NCI-H1105 treated with DMSO at 0.1 percent for 48 hours (cell line): ENCODE measurements at regions not wholly inside any gene's neighbourhood (a gene's known extent, or its start where the extent isn't known, plus 50 kb on each side); places are given as distances from the start of the nearest gene placed in this dataset.

Experiments used
- DNase-seq: peaks from one replicate; lab custom pipeline; 2025; lab: John Stamatoyannopoulos, UW

GRCh38 chr20:55597526-55597925, 407.8 kb downstream of the CBLN4 start:
- no peak for DNase-seq

- no peak for DNase-seq
Measured at GRCh38 chr20:55596431-55596830, 408.9 kb downstream of the CBLN4 start.

GRCh38 chr20:55592866-55593265, 412.5 kb downstream of the CBLN4 start:
- DNase-seq, result no peak

GRCh38 chr20:55586610-55587009, 418.7 kb downstream of the CBLN4 start:
- no peak for DNase-seq

GRCh38 chr20:55584964-55585363, 420.4 kb downstream of the CBLN4 start:
- DNase-seq, result no peak

GRCh38 chr20:55584307-55584706, 421.0 kb downstream of the CBLN4 start:
- no peak for DNase-seq

- no peak for DNase-seq
Measured at GRCh38 chr20:55583036-55583435, 422.3 kb downstream of the CBLN4 start.

GRCh38 chr20:55582498-55582897, 422.8 kb downstream of the CBLN4 start:
- DNase-seq, result no peak

- DNase-seq, result no peak
Measured at GRCh38 chr20:55581519-55581918, 423.8 kb downstream of the CBLN4 start.

GRCh38 chr20:55580475-55580874, 424.8 kb downstream of the CBLN4 start:
- no peak for DNase-seq

GRCh38 chr20:55579802-55580201, 425.5 kb downstream of the CBLN4 start:
- DNase-seq, result no peak

GRCh38 chr20:55576981-55577380, 428.3 kb downstream of the CBLN4 start:
- DNase-seq, result no peak

- DNase-seq, result no peak
Measured at GRCh38 chr20:55569084-55569483, 436.2 kb downstream of the CBLN4 start.

- no peak for DNase-seq
Measured at GRCh38 chr20:55567826-55568225, 437.5 kb downstream of the CBLN4 start.

GRCh38 chr20:55565096-55565773, 440.1 kb downstream of the CBLN4 start:
- no peak for DNase-seq

GRCh38 chr20:55561259-55561658, 444.1 kb downstream of the CBLN4 start:
- no peak for DNase-seq

GRCh38 chr20:55557191-55557590, 448.1 kb downstream of the CBLN4 start:
- no peak for DNase-seq

GRCh38 chr20:55555075-55555650, 450.2 kb downstream of the CBLN4 start:
- no peak for DNase-seq

- no peak for DNase-seq
Measured at GRCh38 chr20:55544638-55545037, 460.7 kb downstream of the CBLN4 start.

- DNase-seq, result no peak
Measured at GRCh38 chr20:55540486-55540885, 464.8 kb downstream of the CBLN4 start.

- no peak for DNase-seq
Measured at GRCh38 chr20:55540013-55540412, 465.3 kb downstream of the CBLN4 start.

- no peak for DNase-seq
Measured at GRCh38 chr20:55538261-55538908, 466.9 kb downstream of the CBLN4 start.

GRCh38 chr20:55535366-55535765, 470.0 kb downstream of the CBLN4 start:
- no peak for DNase-seq

- DNase-seq, result no peak
Measured at GRCh38 chr20:55533632-55534031, 471.7 kb downstream of the CBLN4 start.
